Suprapubic skin (tissue), 4 donors: ENCODE measurements at regions not wholly inside any gene's neighbourhood (a gene's known extent, or its start where the extent isn't known, plus 50 kb on each side); places are given as distances from the start of the nearest gene placed in this dataset.

Source experiments
- DNase-seq, 2 donors: peaks; one replicate each; pipeline ENCODE4 v3.0.0-alpha.2; 2019; ENCODE audit warnings: low spot score in 2 of 2
- H3K27ac ChIP-seq: fragments of 200-600 bp; sonication (generic); one replicate; pipeline ENCODE4 v1.5.1; 2019
- H3K27me3 ChIP-seq: fragments of 200-600 bp; sonication (generic); one replicate; pipeline ENCODE4 v1.5.1; 2019
- H3K36me3 ChIP-seq: fragments of 200-600 bp; sonication (generic); one replicate; pipeline ENCODE4 v1.5.1; 2019
- H3K4me1 ChIP-seq: fragments of 200-600 bp; sonication (generic); one replicate; pipeline ENCODE4 v1.5.1; 2019
- H3K4me3 ChIP-seq: fragments of 200-600 bp; sonication (generic); one replicate; pipeline ENCODE4 v1.5.1; 2019; ENCODE audit warnings: mild to moderate bottlenecking
- H3K9me3 ChIP-seq: fragments of 200-600 bp; sonication (generic); one replicate; pipeline ENCODE4 v1.5.1; 2019
- EP300 ChIP-seq: sonication (generic); formaldehyde crosslinking; IDR thresholded peaks from one replicate; pipeline ENCODE4 v1.6.1; 2017; ENCODE audit warnings: antibody characterized with exemption
- POLR2A ChIP-seq, 2 donors: fragments of 450-650 bp; IDR thresholded peaks; one replicate each; pipeline ENCODE4 v1.6.1; 2017; ENCODE audit warnings: antibody characterized with exemption in 2 of 2, mild to moderate bottlenecking in 2 of 2, moderate library complexity in 2 of 2
- POLR2AphosphoS5 ChIP-seq, 3 donors: sonication (generic); formaldehyde crosslinking; IDR thresholded peaks; one replicate each; pipeline ENCODE4 v1.6.1; 2017; ENCODE audit warnings: antibody characterized with exemption in 3 of 3
- WGBS: methylation state at CpG from one replicate; pipeline ENCODE4 v1.1.5; 2018; 5-methylcytosine and 5-hydroxymethylcytosine counted together
- TF ChIP-seq, protein P1 (sequence below), 2 donors: fragments of 200-600 bp in 1 of 2; fragments of 450-650 bp in 1 of 2; sonication (generic) in 1 of 2; IDR thresholded peaks; one replicate each; pipeline ENCODE4 v1.5.1; 2016 to 2019; ENCODE audit warnings: antibody characterized with exemption in 2 of 2, mild to moderate bottlenecking in 1 of 2, moderate library complexity in 1 of 2

DNA sequence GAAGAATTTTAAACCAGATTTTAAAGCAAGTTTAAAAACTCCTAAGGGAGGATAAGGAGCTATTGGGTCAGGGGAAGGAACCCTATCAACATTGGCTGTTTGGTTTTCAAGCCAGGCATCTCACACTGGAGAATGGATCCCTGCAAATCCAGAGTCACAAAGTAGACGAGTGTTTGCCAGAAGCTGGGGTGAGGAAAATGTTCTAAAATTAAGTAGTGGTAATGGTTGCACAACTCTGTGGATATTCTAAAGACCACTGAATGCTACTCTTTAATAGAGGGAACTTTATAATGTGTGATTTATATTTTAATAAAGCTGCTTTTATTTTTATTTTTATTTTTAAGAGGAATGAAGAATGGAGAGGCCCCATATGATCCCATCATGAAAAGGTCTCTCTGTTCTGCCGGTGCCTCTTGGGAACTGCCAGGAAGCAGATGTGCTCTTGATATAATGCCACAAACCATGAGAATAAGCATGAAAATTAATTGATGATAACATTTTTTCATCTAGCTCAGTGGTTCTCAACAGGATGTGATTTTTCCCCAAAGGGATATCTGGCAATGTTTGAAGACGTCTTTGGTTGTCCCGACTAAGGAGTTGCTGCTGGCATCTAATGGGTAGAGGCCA, 379.0 kb upstream of the CNR1 start:
- TF ChIP-seq POLR2AphosphoS5 (IDR thresholded peaks at IDR 0.05): no peak
- TF ChIP-seq POLR2A (IDR thresholded peaks at IDR 0.05): no peak
- TF ChIP-seq, protein P1, sequence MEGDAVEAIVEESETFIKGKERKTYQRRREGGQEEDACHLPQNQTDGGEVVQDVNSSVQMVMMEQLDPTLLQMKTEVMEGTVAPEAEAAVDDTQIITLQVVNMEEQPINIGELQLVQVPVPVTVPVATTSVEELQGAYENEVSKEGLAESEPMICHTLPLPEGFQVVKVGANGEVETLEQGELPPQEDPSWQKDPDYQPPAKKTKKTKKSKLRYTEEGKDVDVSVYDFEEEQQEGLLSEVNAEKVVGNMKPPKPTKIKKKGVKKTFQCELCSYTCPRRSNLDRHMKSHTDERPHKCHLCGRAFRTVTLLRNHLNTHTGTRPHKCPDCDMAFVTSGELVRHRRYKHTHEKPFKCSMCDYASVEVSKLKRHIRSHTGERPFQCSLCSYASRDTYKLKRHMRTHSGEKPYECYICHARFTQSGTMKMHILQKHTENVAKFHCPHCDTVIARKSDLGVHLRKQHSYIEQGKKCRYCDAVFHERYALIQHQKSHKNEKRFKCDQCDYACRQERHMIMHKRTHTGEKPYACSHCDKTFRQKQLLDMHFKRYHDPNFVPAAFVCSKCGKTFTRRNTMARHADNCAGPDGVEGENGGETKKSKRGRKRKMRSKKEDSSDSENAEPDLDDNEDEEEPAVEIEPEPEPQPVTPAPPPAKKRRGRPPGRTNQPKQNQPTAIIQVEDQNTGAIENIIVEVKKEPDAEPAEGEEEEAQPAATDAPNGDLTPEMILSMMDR (IDR thresholded peaks at IDR 0.05): no peak
- TF ChIP-seq EP300: no peak

GRCh38 chr6:88539295-88539764, 373.2 kb upstream of the CNR1 start:
- H3K27me3 ChIP-seq: no peaks in the 10 kb centered on the region
- TF ChIP-seq, protein P1 (IDR thresholded peaks at IDR 0.05): no peak
- no peak overlapping the region for H3K4me3 ChIP-seq
- H3K27ac ChIP-seq: no peak overlapping the region
- WGBS: 57% methylated on average over 4 of the region's 4 CpGs
- H3K9me3 ChIP-seq: no peaks in the 10 kb centered on the region
- H3K4me1 ChIP-seq: no peaks in the 10 kb centered on the region
- H3K36me3 ChIP-seq: no peaks in the 10 kb centered on the region
- DNase-seq: no peak

More for the DNA sequence above, 379.0 kb upstream of the CNR1 start:
- no peaks in the 10 kb centered on the region for H3K4me1 ChIP-seq
- no peak for DNase-seq
- no peaks in the 10 kb centered on the region for H3K36me3 ChIP-seq
- no peaks in the 10 kb centered on the region for H3K27me3 ChIP-seq
- H3K4me3 ChIP-seq: no peak overlapping the region
- 42% methylated on average over 4 of the region's 4 CpGs for WGBS
- no peak overlapping the region for H3K27ac ChIP-seq
- no peaks in the 10 kb centered on the region for H3K9me3 ChIP-seq

DNA sequence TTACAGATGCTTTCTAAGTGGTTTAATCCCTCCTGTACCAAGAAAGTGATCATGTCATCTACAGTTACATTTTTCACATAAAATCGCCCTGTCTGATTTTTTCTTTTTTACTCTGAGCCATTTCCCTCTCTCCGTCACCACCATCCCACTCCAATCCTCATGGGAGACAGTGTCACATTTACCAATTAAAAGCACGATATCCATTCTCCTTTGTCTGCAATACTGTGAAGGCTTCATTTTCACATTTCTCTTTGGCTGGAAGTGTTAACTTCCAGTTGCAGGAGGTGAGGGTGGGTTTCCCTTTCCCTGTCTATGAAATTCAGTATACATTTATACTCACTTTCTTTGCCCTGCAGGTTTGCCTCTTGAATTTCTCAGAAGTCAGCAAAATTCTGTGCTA, 372.7 kb upstream of the CNR1 start:
- Histone ChIP-seq H3K9me3 (no peaks in the 10 kb centered on the region), H3K4me3 (no peak overlapping the region), H3K27me3 (no peaks in the 10 kb centered on the region), H3K4me1 (no peaks in the 10 kb centered on the region), H3K27ac (no peak overlapping the region), H3K36me3 (no peaks in the 10 kb centered on the region)
- 73% methylated on average over 3 of the region's 3 CpGs for WGBS
- no peak for DNase-seq
- TF ChIP-seq POLR2AphosphoS5 (IDR thresholded peaks at IDR 0.05) (no peak), POLR2A (IDR thresholded peaks at IDR 0.05) (no peak), EP300 (no peak)
- TF ChIP-seq, protein P1 (IDR thresholded peaks at IDR 0.05): no peak

- H3K9me3 ChIP-seq: no peaks in the 10 kb centered on the region
- 60% methylated on average over 4 of the region's 4 CpGs for WGBS
- no peak overlapping the region for H3K27ac ChIP-seq
- H3K4me1 ChIP-seq: no peaks in the 10 kb centered on the region
- no peak overlapping the region for H3K4me3 ChIP-seq
- TF ChIP-seq, protein P1 (IDR thresholded peaks at IDR 0.05): no peak
- H3K27me3 ChIP-seq: no peaks in the 10 kb centered on the region
- no peaks in the 10 kb centered on the region for H3K36me3 ChIP-seq
- no peak for DNase-seq
Observed at GRCh38 chr6:88538130-88538706, 372.1 kb upstream of the CNR1 start.

GRCh38 chr6:88536071-88536625, 370.0 kb upstream of the CNR1 start:
- Histone ChIP-seq H3K36me3 (no peaks in the 10 kb centered on the region), H3K4me1 (no peaks in the 10 kb centered on the region), H3K9me3 (no peaks in the 10 kb centered on the region), H3K27me3 (no peaks in the 10 kb centered on the region), H3K4me3 (no peak overlapping the region), H3K27ac (no peak overlapping the region)
- TF ChIP-seq, protein P1 (IDR thresholded peaks at IDR 0.05): no peak
- TF ChIP-seq POLR2A (IDR thresholded peaks at IDR 0.05) (no peak), EP300 (no peak), POLR2AphosphoS5 (IDR thresholded peaks at IDR 0.05) (no peak)
- DNase-seq: no peak
- WGBS: 40% methylated on average over 11 of the region's 11 CpGs
